ENCODE measurements at regions not wholly inside any gene's neighbourhood (a gene's known extent, or its start where the extent isn't known, plus 50 kb on each side); places are given as distances from the start of the nearest gene placed in this dataset.
A peak's percentile ranks its signal among the peaks of the same experiment; 100 is the strongest.

DNA sequence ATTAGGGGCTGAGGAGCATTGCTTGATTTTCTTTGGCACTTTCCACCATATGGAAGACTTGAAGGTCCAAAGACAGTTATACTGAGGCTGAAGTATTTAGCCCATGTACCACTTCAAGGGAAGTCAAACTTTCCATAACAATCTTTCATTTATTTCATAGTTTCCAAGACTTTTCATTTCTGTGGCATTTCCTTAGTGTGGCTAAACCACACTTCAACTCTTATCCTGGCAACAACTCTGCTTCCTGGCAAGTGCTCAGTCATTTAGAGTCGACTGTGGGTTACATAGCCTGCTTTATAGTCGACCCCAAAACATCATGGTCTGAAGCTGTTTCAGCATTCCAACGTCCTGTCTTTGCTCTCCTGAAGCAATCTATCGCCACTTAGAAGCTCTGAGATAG lies 343.0 kb upstream of the SEMA3D start:
- Histone ChIP-seq H3K79me2 (ENCODE audit: control insufficient read depth, insufficient read depth, low read length, poor library complexity) (no peaks in the 10 kb centered on the region), H2BK12ac (ENCODE audit: low read length) (no peak overlapping the region), H3K14ac (ENCODE audit: low read length) (no peak overlapping the region), H3K36me3 (ENCODE audit: control insufficient read depth in 1 of 2, insufficient read depth in 2 of 2, low read length in 2 of 2) (no peaks in the 10 kb centered on the region), H3K4ac (ENCODE audit: low read depth, low read length) (no peak overlapping the region), H2AK5ac (ENCODE audit: low read length) (no peak overlapping the region), H3K79me1 (ENCODE audit: low read length) (no peaks in the 10 kb centered on the region), H3K18ac (ENCODE audit: low read length) (no peak overlapping the region), H3K4me3 (ENCODE audit: low read depth, low read length) (no peak overlapping the region), H3K27ac (ENCODE audit: low read depth, low read length) (no peak overlapping the region), H4K12ac (ENCODE audit: low read depth, low read length) (no peak overlapping the region), H2BK120ac (ENCODE audit: insufficient read depth, low read length, poor library complexity) (no peak overlapping the region), H2BK5ac (ENCODE audit: low read depth, low read length, poor library complexity) (no peak overlapping the region), H3K23ac (ENCODE audit: low read length) (peak overlapping the region; percentile 83), H2AFZ (ENCODE audit: insufficient read depth, low read length, poor library complexity) (no peak overlapping the region), H3K9ac (ENCODE audit: low read length) (no peak overlapping the region), H3K9me3 (ENCODE audit: insufficient read depth, low read depth, low read length) (no peaks in the 10 kb centered on the region), H3K4me1 (ENCODE audit: control insufficient read depth in 1 of 2, insufficient read depth in 2 of 2, low read length in 2 of 2) (no peaks in the 10 kb centered on the region), H3K4me2 (ENCODE audit: low read length) (no peak overlapping the region), H4K8ac (ENCODE audit: low read depth, low read length) (no peak overlapping the region), H4K91ac (ENCODE audit: low read depth, low read length) (no peak overlapping the region), H3K27me3 (ENCODE audit: insufficient read depth, low read length) (no peaks in the 10 kb centered on the region)
- no CpG with 5 or more reads among the region's 4 CpGs for WGBS (ENCODE audit: extremely low coverage, insufficient coverage, insufficient read length)
- no peak for DNase-seq

DNA sequence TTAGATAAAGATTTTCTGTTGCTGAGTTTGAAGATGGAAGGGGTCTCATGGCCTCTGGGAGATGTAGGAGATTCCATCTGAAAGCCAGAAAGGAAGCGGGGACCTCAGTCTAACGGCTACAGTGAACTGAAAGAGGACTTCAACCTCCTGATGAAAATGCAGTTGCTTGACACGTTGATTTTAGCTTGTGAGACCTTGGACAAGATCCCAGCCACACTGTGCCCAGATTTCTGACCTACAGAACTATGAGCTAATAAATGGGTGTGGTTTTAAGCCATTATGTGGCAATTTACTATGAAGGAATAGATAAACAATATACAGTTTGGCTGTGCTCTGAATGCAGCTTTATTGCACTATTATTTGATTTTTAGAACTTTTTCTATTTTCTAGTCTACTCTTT lies 342.3 kb upstream of the SEMA3D start:
- H2AFZ ChIP-seq (ENCODE audit: insufficient read depth, low read length, poor library complexity) = no peak overlapping the region
- H3K4me1 ChIP-seq (ENCODE audit: control insufficient read depth in 1 of 2, insufficient read depth in 2 of 2, low read length in 2 of 2) = no peaks in the 10 kb centered on the region
- no peak for DNase-seq
- H2AK5ac ChIP-seq (ENCODE audit: low read length) = no peak overlapping the region
- H3K9ac ChIP-seq (ENCODE audit: low read length) = no peak overlapping the region
- WGBS (ENCODE audit: extremely low coverage, insufficient coverage, insufficient read length) = no CpG with 5 or more reads among the region's 3 CpGs
- no peak overlapping the region for H2BK5ac ChIP-seq (ENCODE audit: low read depth, low read length, poor library complexity)
- H4K91ac ChIP-seq (ENCODE audit: low read depth, low read length) = no peak overlapping the region
- no peaks in the 10 kb centered on the region for H3K79me1 ChIP-seq (ENCODE audit: low read length)
- H3K36me3 ChIP-seq (ENCODE audit: control insufficient read depth in 1 of 2, insufficient read depth in 2 of 2, low read length in 2 of 2) = no peaks in the 10 kb centered on the region
- no peak overlapping the region for H4K12ac ChIP-seq (ENCODE audit: low read depth, low read length)
- no peak overlapping the region for H3K4me3 ChIP-seq (ENCODE audit: low read depth, low read length)
- no peaks in the 10 kb centered on the region for H3K79me2 ChIP-seq (ENCODE audit: control insufficient read depth, insufficient read depth, low read length, poor library complexity)
- H2BK12ac ChIP-seq (ENCODE audit: low read length) = no peak overlapping the region
- no peak overlapping the region for H3K4ac ChIP-seq (ENCODE audit: low read depth, low read length)
- H3K27me3 ChIP-seq (ENCODE audit: insufficient read depth, low read length) = no peaks in the 10 kb centered on the region
- no peak overlapping the region for H4K8ac ChIP-seq (ENCODE audit: low read depth, low read length)
- no peak overlapping the region for H3K18ac ChIP-seq (ENCODE audit: low read length)
- H2BK120ac ChIP-seq (ENCODE audit: insufficient read depth, low read length, poor library complexity) = no peak overlapping the region
- H3K23ac ChIP-seq (ENCODE audit: low read length) = no peak overlapping the region
- no peak overlapping the region for H3K27ac ChIP-seq (ENCODE audit: low read depth, low read length)
- H3K9me3 ChIP-seq (ENCODE audit: insufficient read depth, low read depth, low read length) = no peaks in the 10 kb centered on the region
- no peak overlapping the region for H3K4me2 ChIP-seq (ENCODE audit: low read length)
- no peak overlapping the region for H3K14ac ChIP-seq (ENCODE audit: low read length)

DNA sequence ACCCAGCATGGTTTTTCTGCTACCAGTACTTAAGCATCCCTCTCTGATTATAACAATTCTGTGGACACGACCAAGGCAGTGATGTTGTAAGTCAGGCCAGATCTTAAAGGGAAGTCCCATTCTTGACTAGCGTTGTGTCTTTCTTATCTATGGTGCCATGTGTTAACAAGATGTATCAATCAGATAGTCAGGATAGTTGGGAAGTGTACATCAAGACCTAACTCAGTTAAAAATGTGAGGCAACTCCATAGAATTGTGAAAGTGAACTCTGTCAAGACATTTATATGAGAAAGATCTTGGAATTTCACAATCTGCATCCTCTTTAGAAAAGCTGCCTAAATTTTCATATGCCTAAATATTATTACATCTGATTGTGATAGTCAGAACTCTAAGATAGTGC lies 341.7 kb upstream of the SEMA3D start:
- H3K4me3 ChIP-seq (ENCODE audit: low read depth, low read length) = no peak overlapping the region
- no peak overlapping the region for H3K14ac ChIP-seq (ENCODE audit: low read length)
- H3K4ac ChIP-seq (ENCODE audit: low read depth, low read length) = no peak overlapping the region
- no peaks in the 10 kb centered on the region for H3K9me3 ChIP-seq (ENCODE audit: insufficient read depth, low read depth, low read length)
- no peak overlapping the region for H3K4me2 ChIP-seq (ENCODE audit: low read length)
- H3K36me3 ChIP-seq (ENCODE audit: control insufficient read depth in 1 of 2, insufficient read depth in 2 of 2, low read length in 2 of 2) = no peaks in the 10 kb centered on the region
- H3K9ac ChIP-seq (ENCODE audit: low read length) = no peak overlapping the region
- no peaks in the 10 kb centered on the region for H3K4me1 ChIP-seq (ENCODE audit: control insufficient read depth in 1 of 2, insufficient read depth in 2 of 2, low read length in 2 of 2)
- H3K23ac ChIP-seq (ENCODE audit: low read length) = no peak overlapping the region
- H3K27me3 ChIP-seq (ENCODE audit: insufficient read depth, low read length) = no peaks in the 10 kb centered on the region
- no peak overlapping the region for H2BK5ac ChIP-seq (ENCODE audit: low read depth, low read length, poor library complexity)
- H2AFZ ChIP-seq (ENCODE audit: insufficient read depth, low read length, poor library complexity) = no peak overlapping the region
- H3K79me2 ChIP-seq (ENCODE audit: control insufficient read depth, insufficient read depth, low read length, poor library complexity) = no peaks in the 10 kb centered on the region
- no peak overlapping the region for H3K27ac ChIP-seq (ENCODE audit: low read depth, low read length)
- H3K79me1 ChIP-seq (ENCODE audit: low read length) = no peaks in the 10 kb centered on the region
- no peak overlapping the region for H4K91ac ChIP-seq (ENCODE audit: low read depth, low read length)
- no CpG with 5 or more reads among the region's 2 CpGs for WGBS (ENCODE audit: extremely low coverage, insufficient coverage, insufficient read length)
- no peak overlapping the region for H2BK120ac ChIP-seq (ENCODE audit: insufficient read depth, low read length, poor library complexity)
- H4K12ac ChIP-seq (ENCODE audit: low read depth, low read length) = no peak overlapping the region
- no peak for DNase-seq
- H2BK12ac ChIP-seq (ENCODE audit: low read length) = no peak overlapping the region
- H4K8ac ChIP-seq (ENCODE audit: low read depth, low read length) = no peak overlapping the region
- H3K18ac ChIP-seq (ENCODE audit: low read length) = no peak overlapping the region
- H2AK5ac ChIP-seq (ENCODE audit: low read length) = no peak overlapping the region

DNA sequence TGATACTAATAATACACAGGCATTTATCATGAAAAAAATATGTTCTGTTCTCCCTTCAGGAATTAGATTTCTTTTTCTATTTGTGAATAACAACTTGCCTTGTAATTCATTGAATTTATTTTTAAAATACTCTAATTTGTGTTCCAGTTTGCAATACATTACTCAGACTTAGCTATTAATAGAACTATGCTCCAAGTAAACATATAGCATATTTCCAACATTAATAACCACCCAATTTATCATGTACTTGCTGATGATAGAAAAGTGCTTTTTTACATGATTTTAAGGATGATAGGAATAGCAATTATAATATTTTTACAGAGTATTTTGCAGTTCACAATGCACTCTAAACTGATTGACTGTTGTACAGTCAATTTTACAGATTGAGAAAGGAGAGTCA lies 338.8 kb upstream of the SEMA3D start:
- Histone ChIP-seq H3K4ac (ENCODE audit: low read depth, low read length) (no peak overlapping the region), H3K23ac (ENCODE audit: low read length) (no peak overlapping the region), H3K9ac (ENCODE audit: low read length) (no peak overlapping the region), H4K8ac (ENCODE audit: low read depth, low read length) (no peak overlapping the region), H3K4me3 (ENCODE audit: low read depth, low read length) (no peak overlapping the region), H2BK5ac (ENCODE audit: low read depth, low read length, poor library complexity) (no peak overlapping the region), H4K12ac (ENCODE audit: low read depth, low read length) (no peak overlapping the region), H3K9me3 (ENCODE audit: insufficient read depth, low read depth, low read length) (no peaks in the 10 kb centered on the region), H2BK120ac (ENCODE audit: insufficient read depth, low read length, poor library complexity) (no peak overlapping the region), H3K27ac (ENCODE audit: low read depth, low read length) (no peak overlapping the region), H2AFZ (ENCODE audit: insufficient read depth, low read length, poor library complexity) (no peak overlapping the region), H4K91ac (ENCODE audit: low read depth, low read length) (no peak overlapping the region), H3K79me2 (ENCODE audit: control insufficient read depth, insufficient read depth, low read length, poor library complexity) (no peaks in the 10 kb centered on the region), H3K4me2 (ENCODE audit: low read length) (no peak overlapping the region), H3K18ac (ENCODE audit: low read length) (no peak overlapping the region), H3K14ac (ENCODE audit: low read length) (no peak overlapping the region), H2BK12ac (ENCODE audit: low read length) (no peak overlapping the region), H3K36me3 (ENCODE audit: control insufficient read depth in 1 of 2, insufficient read depth in 2 of 2, low read length in 2 of 2) (no peaks in the 10 kb centered on the region), H3K27me3 (ENCODE audit: insufficient read depth, low read length) (no peaks in the 10 kb centered on the region), H3K4me1 (ENCODE audit: control insufficient read depth in 1 of 2, insufficient read depth in 2 of 2, low read length in 2 of 2) (no peaks in the 10 kb centered on the region), H2AK5ac (ENCODE audit: low read length) (no peak overlapping the region), H3K79me1 (ENCODE audit: low read length) (no peaks in the 10 kb centered on the region)
- no peak for DNase-seq

DNA sequence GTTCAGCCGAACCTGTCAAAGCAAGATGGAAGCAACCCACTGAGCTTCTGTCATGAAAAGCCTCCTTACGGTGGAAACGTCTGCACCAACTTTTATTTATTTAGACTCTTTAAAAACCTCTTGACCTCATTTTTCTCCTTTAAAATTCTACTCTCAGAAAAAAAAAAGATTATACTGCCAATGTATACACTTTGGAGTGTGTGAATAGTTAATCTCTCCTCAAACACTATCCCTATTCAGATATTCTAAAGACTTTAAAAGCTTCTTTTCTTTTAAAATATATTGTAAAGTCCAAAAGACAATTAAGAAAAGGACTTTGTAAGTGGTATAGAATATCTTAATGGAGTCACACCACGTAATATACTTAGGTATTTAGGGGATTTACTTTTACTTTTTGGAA lies 335.2 kb upstream of the SEMA3D start:
- Histone ChIP-seq H2BK12ac (ENCODE audit: low read length) (no peak overlapping the region), H3K4me1 (ENCODE audit: control insufficient read depth in 1 of 2, insufficient read depth in 2 of 2, low read length in 2 of 2) (no peaks in the 10 kb centered on the region), H4K12ac (ENCODE audit: low read depth, low read length) (no peak overlapping the region), H3K14ac (ENCODE audit: low read length) (no peak overlapping the region), H3K4ac (ENCODE audit: low read depth, low read length) (no peak overlapping the region), H3K18ac (ENCODE audit: low read length) (no peak overlapping the region), H3K9ac (ENCODE audit: low read length) (no peak overlapping the region), H3K79me2 (ENCODE audit: control insufficient read depth, insufficient read depth, low read length, poor library complexity) (no peaks in the 10 kb centered on the region), H2AK5ac (ENCODE audit: low read length) (no peak overlapping the region), H2AFZ (ENCODE audit: insufficient read depth, low read length, poor library complexity) (no peak overlapping the region), H3K9me3 (ENCODE audit: insufficient read depth, low read depth, low read length) (no peaks in the 10 kb centered on the region), H3K27me3 (ENCODE audit: insufficient read depth, low read length) (no peaks in the 10 kb centered on the region), H3K27ac (ENCODE audit: low read depth, low read length) (no peak overlapping the region), H2BK5ac (ENCODE audit: low read depth, low read length, poor library complexity) (no peak overlapping the region), H3K23ac (ENCODE audit: low read length) (no peak overlapping the region), H3K4me2 (ENCODE audit: low read length) (no peak overlapping the region), H4K91ac (ENCODE audit: low read depth, low read length) (no peak overlapping the region), H2BK120ac (ENCODE audit: insufficient read depth, low read length, poor library complexity) (no peak overlapping the region), H3K36me3 (ENCODE audit: control insufficient read depth in 1 of 2, insufficient read depth in 2 of 2, low read length in 2 of 2) (no peaks in the 10 kb centered on the region), H3K79me1 (ENCODE audit: low read length) (no peaks in the 10 kb centered on the region), H4K8ac (ENCODE audit: low read depth, low read length) (no peak overlapping the region), H3K4me3 (ENCODE audit: low read depth, low read length) (no peak overlapping the region)
- DNase-seq = no peak
- WGBS (ENCODE audit: extremely low coverage, insufficient coverage, insufficient read length) = no CpG with 5 or more reads among the region's 4 CpGs

All from trophoblast cell (in vitro differentiated cells and primary cell).